Sigmoid colon (tissue), 3 donors: ENCODE measurements at regions not wholly inside any gene's neighbourhood (a gene's known extent, or its start where the extent isn't known, plus 50 kb on each side); places are given as distances from the start of the nearest gene placed in this dataset.

Source experiments
- POLR2A ChIP-seq, 2 donors: fragments of 450-650 bp; IDR thresholded peaks; one replicate each; pipeline ENCODE4 v1.6.1; 2016; ENCODE audit warnings: antibody characterized with exemption in 2 of 2, mild to moderate bottlenecking in 2 of 2, moderate library complexity in 2 of 2
- TF ChIP-seq, protein P1 (sequence below), 4 experiments: fragments of 450-650 bp in 3 of 4; fragments of 200-600 bp in 1 of 4; IDR thresholded peaks; one replicate each; pipeline ENCODE4 v1.5.1; 2016 to 2019; ENCODE audit warnings: antibody characterized with exemption in 4 of 4, mild to moderate bottlenecking in 3 of 4, moderate library complexity in 2 of 4

DNA sequence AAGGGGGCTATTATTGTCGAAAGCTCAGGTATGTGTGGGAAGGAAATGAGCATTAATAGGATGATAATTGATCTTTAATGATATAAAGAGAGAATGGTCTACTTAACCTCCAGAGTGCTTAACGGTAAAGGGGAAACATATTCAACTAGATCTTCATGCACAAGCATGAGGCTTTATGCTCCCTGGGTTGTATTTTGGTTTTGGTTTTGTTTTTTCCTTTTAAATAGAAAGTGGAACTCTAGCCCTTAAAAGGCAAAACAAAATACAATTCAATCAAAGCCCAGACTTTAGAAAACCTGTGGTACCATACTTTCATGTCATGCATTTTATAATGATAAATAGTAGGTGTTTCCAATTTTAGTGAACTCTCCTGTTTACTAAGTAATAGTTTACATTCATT lies 622.7 kb downstream of the METTL15 start:
- TF ChIP-seq, protein P1, sequence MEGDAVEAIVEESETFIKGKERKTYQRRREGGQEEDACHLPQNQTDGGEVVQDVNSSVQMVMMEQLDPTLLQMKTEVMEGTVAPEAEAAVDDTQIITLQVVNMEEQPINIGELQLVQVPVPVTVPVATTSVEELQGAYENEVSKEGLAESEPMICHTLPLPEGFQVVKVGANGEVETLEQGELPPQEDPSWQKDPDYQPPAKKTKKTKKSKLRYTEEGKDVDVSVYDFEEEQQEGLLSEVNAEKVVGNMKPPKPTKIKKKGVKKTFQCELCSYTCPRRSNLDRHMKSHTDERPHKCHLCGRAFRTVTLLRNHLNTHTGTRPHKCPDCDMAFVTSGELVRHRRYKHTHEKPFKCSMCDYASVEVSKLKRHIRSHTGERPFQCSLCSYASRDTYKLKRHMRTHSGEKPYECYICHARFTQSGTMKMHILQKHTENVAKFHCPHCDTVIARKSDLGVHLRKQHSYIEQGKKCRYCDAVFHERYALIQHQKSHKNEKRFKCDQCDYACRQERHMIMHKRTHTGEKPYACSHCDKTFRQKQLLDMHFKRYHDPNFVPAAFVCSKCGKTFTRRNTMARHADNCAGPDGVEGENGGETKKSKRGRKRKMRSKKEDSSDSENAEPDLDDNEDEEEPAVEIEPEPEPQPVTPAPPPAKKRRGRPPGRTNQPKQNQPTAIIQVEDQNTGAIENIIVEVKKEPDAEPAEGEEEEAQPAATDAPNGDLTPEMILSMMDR (IDR thresholded peaks at IDR 0.05): no peak
- TF ChIP-seq POLR2A (IDR thresholded peaks at IDR 0.05): no peak
